ENCODE measurements at regions not wholly inside any gene's neighbourhood (a gene's known extent, or its start where the extent isn't known, plus 50 kb on each side); places are given as distances from the start of the nearest gene placed in this dataset.
"Not testable (repeated sequence)": the region's sequence is repeated elsewhere in the genome, so short reads cannot be mapped to it uniquely, and the experiment has no call there.

DNA sequence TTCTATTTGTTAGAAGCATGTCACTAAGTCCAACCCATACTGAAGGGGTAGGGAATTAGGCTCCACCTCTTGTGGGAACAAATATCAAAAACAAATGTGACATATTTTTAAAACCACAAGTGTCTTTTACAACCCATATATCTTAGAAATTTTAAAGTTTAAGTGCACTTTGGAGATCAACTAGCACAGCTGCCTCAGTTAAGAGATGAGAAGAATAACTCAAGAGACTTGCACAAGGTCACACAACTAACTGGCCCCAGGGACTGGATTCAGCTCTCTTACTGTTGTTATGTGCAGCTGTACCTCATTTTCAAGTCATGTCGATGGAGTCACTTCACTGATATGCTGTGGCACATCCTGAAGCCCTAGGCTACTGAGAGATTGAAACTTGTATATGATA lies 102.9 kb upstream of the BMP2 start:
- TF ChIP-seq, protein P1, sequence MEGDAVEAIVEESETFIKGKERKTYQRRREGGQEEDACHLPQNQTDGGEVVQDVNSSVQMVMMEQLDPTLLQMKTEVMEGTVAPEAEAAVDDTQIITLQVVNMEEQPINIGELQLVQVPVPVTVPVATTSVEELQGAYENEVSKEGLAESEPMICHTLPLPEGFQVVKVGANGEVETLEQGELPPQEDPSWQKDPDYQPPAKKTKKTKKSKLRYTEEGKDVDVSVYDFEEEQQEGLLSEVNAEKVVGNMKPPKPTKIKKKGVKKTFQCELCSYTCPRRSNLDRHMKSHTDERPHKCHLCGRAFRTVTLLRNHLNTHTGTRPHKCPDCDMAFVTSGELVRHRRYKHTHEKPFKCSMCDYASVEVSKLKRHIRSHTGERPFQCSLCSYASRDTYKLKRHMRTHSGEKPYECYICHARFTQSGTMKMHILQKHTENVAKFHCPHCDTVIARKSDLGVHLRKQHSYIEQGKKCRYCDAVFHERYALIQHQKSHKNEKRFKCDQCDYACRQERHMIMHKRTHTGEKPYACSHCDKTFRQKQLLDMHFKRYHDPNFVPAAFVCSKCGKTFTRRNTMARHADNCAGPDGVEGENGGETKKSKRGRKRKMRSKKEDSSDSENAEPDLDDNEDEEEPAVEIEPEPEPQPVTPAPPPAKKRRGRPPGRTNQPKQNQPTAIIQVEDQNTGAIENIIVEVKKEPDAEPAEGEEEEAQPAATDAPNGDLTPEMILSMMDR (IDR thresholded peaks at IDR 0.05; ENCODE audit: insufficient read depth, low read length, missing control alignments) = no peak
- no peak for DNase-seq (ENCODE audit: low read depth, low spot score)
- H3K4me3 ChIP-seq (ENCODE audit: low read depth, low read length) = no peak overlapping the region
- CTCF ChIA-PET = no interaction called here
- POLR2A ChIA-PET = no interaction called here

DNA sequence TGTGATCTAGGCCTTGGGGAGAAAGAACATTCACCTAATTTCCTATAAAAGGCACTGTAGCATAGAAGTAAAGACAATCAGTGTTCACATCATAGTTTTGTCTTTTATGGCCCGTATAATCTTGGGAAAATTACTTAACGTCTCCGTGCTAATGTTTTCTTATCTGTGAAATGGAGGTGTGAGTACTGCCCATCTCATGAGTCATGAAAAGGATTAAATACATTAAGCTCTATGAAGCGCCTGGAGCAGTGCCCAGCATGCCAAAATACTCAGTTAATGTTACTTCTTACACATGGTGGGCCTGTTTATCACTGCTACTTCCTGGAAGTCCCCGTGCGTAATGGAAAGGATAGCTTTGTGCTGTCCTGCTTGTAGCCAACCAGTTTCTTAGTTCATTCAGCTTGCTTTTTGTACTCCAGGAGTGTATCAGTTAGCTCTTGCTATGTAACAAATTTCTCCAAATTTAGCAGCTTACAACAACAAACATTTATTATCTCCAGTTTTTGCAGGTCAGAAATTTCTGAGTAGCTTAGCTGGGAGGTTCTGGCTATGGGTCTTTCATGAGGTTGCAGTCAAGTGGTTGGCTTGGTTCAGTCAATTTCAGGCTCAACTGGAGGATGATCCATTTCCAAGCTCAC lies 103.6 kb upstream of the BMP2 start:
- ChIA-PET POLR2A (no interaction called here), CTCF (no interaction called here)
- H3K4me3 ChIP-seq (ENCODE audit: low read depth, low read length) = no peak overlapping the region
- TF ChIP-seq, protein P1 (IDR thresholded peaks at IDR 0.05; ENCODE audit: insufficient read depth, low read length, missing control alignments) = no peak
- no peak for DNase-seq (ENCODE audit: low read depth, low spot score)

DNA sequence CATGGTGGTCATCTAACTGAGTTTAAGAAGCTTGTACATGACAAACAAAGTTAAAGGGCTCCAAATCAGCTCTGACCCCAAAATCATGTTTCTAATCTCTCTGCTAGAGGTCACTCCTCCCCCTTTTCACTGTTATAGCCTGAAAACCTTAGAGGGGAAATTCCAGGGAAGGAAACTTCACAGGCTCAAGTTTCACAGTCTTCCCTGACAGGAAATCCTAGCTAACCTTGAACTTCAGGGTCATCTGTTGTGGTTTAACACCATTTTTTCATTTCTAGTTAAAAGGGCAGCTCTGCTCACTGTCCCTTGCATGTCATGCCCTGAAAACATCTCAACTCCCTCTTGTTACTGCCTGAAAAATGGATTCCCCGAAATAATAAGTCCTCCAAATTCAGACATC lies 104.4 kb upstream of the BMP2 start:
- no peak overlapping the region for H3K4me3 ChIP-seq (ENCODE audit: low read depth, low read length)
- DNase-seq (ENCODE audit: low read depth, low spot score) = no peak
- TF ChIP-seq, protein P1 (IDR thresholded peaks at IDR 0.05; ENCODE audit: insufficient read depth, low read length, missing control alignments) = no peak
- CTCF ChIA-PET = interaction anchor here (1.2 kb wide), 1 partner anchor 103 kb away, joined by 3 read pairs; no protein-coding TSS in a partner anchor
- POLR2A ChIA-PET = no interaction called here

DNA sequence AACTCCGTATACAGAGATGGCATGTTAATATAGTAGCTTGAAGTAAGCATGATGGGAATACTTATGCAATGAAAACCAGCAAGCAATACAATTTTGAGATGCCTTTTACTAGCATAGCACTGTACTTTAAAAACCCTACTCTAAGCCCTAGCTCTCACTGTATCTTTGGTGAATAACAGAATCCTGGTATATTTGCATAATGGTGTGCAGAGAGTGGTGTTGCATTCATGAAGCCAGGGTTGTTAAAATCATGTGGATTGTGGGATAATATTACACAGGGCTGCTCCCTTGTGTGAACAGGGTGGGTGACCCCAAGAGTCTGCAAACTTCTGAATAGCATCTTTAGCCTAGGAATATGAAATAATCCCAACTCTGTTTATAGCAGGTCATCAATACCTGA lies 105.2 kb upstream of the BMP2 start:
- ChIA-PET POLR2A (no interaction called here), CTCF (interaction anchor here (1.2 kb wide), 1 partner anchor 104 kb away, joined by 3 read pairs; no protein-coding TSS in a partner anchor)
- TF ChIP-seq, protein P1 (IDR thresholded peaks at IDR 0.05; ENCODE audit: insufficient read depth, low read length, missing control alignments) = no peak
- no peak for DNase-seq (ENCODE audit: low read depth, low spot score)
- no peak overlapping the region for H3K4me3 ChIP-seq (ENCODE audit: low read depth, low read length)

DNA sequence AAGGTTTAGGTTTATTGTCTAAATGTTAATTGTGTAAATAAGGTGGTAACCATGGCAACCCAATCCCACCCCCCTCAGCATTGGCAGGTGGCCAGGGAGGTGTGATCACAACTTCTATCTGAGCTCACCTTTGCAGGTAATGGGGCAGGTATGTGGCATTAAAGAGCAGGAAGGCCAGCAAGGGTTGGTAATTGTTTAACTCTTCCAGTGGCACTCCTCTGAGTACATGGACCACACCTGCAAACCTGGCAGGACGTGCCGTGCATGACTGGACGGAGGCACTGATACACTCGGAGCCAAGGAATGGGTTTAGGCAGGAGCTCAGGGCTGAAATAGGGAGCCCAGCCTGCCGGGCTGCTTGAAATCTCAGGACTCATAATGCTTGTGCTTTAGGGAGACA lies 107.0 kb upstream of the BMP2 start:
- TF ChIP-seq, protein P1 (IDR thresholded peaks at IDR 0.05; ENCODE audit: insufficient read depth, low read length, missing control alignments) = no peak
- no peak overlapping the region for H3K4me3 ChIP-seq (ENCODE audit: low read depth, low read length)
- no peak for DNase-seq (ENCODE audit: low read depth, low spot score)
- CTCF ChIA-PET = interaction anchor here (1.8 kb wide), 1 partner anchor 23 kb away, joined by 4 read pairs; no protein-coding TSS in a partner anchor
- POLR2A ChIA-PET = no interaction called here

DNA sequence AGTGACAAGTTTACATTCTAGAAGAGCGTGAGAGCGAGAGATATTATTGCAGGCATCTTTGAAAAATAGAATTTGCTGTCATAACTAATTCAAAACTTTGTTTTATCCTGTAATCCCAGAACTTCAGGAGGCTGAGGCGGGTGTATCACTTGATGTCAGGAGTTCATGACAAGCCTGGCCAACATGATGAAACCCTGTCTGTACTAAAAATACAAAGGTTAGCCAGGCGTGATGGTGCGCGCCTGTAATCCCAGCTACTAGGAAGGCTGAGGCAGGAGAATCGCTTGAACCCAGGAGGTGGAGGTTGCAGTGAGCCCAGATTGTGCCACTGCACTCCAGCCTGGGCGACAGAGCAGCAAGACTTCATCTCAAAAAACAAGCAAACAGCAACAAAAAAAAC lies 108.6 kb upstream of the BMP2 start:
- CTCF ChIA-PET = not testable (repeated sequence)

DNA sequence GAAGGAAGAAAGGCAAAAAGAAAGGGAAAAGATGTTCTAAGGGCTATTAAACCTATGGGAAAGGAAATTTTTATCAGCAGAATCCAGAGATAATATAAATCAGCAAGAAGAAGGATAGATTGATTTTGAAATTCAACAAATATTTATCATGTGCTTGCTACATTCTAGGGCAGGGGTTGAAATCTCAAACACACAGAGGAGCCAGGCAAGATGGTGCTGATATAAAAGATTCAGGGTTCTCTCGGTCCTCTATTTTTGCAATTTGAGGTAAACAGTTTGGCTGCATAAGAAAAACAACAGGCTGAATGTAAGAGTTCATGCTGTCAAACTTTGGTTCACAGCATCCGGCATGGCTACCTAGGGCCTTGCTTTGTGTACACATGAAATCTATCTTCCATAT lies 109.6 kb upstream of the BMP2 start:
- ChIA-PET CTCF (no interaction called here), POLR2A (no interaction called here)
- DNase-seq (ENCODE audit: low read depth, low spot score) = no peak
- TF ChIP-seq, protein P1 (IDR thresholded peaks at IDR 0.05; ENCODE audit: insufficient read depth, low read length, missing control alignments) = no peak
- H3K4me3 ChIP-seq (ENCODE audit: low read depth, low read length) = no peak overlapping the region

More for the DNA sequence above, 108.6 kb upstream of the BMP2 start:
- DNase-seq (ENCODE audit: low read depth, low spot score); H3K4me3 ChIP-seq (ENCODE audit: low read depth, low read length); POLR2A ChIA-PET: not testable (repeated sequence)

Data from AG04449 (cell line).